PC-9 (cell line): ENCODE measurements at regions not wholly inside any gene's neighbourhood (a gene's known extent, or its start where the extent isn't known, plus 50 kb on each side); places are given as distances from the start of the nearest gene placed in this dataset.

Experiments used
- BruUV-seq: library from RNA; stranded (reverse); fragments of 400-500 nt; replicated peaks from 2 replicates; lab custom pipeline; 2021; lab: Mats Ljungman, UMichigan
- CTCF ChIA-PET: fragments of 300-600 bp; sonication (Branson Sonifier 250); formaldehyde crosslinking; loops from one replicate; lab custom pipeline; 2022; ENCODE audit warnings: antibody characterized with exemption; lab: Charles Lee
- POLR2A ChIA-PET: fragments of 300-600 bp; sonication (Branson Sonifier 250); formaldehyde crosslinking; loops from one replicate; lab custom pipeline; 2022; ENCODE audit warnings: antibody characterized with exemption; ENCODE audit not compliant: unreplicated experiment; lab: Charles Lee
- DNase-seq, 2 experiments: peaks; one replicate each; pipeline versions ENCODE4 v3.0.0 to v3.0.0-alpha.2; 2015 to 2022; ENCODE audit warnings: mixed read lengths in 1 of 2
- H2AFZ ChIP-seq: fragments of 200-600 bp; sonication (generic); 2 replicates; pipeline ENCODE4 v1.8.1; 2017; ENCODE audit warnings: antibody characterized with exemption
- H3F3A ChIP-seq: fragments of 200-600 bp; sonication (generic); 2 replicates; pipeline ENCODE4 v1.8.1; 2017; ENCODE audit warnings: antibody characterized with exemption, mild to moderate bottlenecking, low read depth; ENCODE audit not compliant: insufficient read depth
- H3K27ac ChIP-seq: fragments of 200-600 bp; sonication (generic); 2 replicates; pipeline ENCODE4 v1.6.1; 2016; ENCODE audit warnings: mixed run types
- H3K27me3 ChIP-seq: fragments of 200-600 bp; sonication (generic); 2 replicates; pipeline ENCODE4 v1.6.1; 2016; ENCODE audit warnings: low read depth, mixed run types; ENCODE audit not compliant: insufficient read depth
- H3K36me3 ChIP-seq: fragments of 200-600 bp; sonication (generic); 2 replicates; pipeline ENCODE4 v1.6.1; 2016; ENCODE audit warnings: low read depth, mixed run types
- H3K4me1 ChIP-seq: fragments of 200-600 bp; sonication (generic); replicated peaks from 2 replicates; pipeline ENCODE4 v1.6.1; 2016; ENCODE audit warnings: mixed run types; ENCODE audit not compliant: insufficient read depth
- H3K4me2 ChIP-seq: fragments of 200-600 bp; sonication (generic); 2 replicates; pipeline ENCODE4 v1.6.1; 2017; ENCODE audit warnings: mixed run types
- H3K4me3 ChIP-seq: fragments of 200-600 bp; sonication (generic); 2 replicates; pipeline ENCODE4 v1.6.1; 2016; ENCODE audit warnings: mixed run types
- H3K79me2 ChIP-seq: fragments of 200-600 bp; sonication (generic); 2 replicates; pipeline ENCODE4 v1.6.1; 2017; ENCODE audit warnings: low read depth, mixed run types
- H3K9me2 ChIP-seq: fragments of 200-600 bp; sonication (generic); 2 replicates; pipeline ENCODE4 v1.8.1; 2017; ENCODE audit warnings: mild to moderate bottlenecking; ENCODE audit not compliant: insufficient read depth
- H3K9me3 ChIP-seq: fragments of 200-600 bp; sonication (generic); 2 replicates; pipeline ENCODE4 v1.8.1; 2016; ENCODE audit warnings: low read depth; ENCODE audit not compliant: insufficient read depth
- H4K20me1 ChIP-seq: fragments of 200-600 bp; sonication (generic); 2 replicates; pipeline ENCODE4 v1.8.1; 2017; ENCODE audit not compliant: insufficient read depth
- CTCF ChIP-seq: fragments of 200-600 bp; sonication (generic); conservative IDR thresholded peaks from 2 replicates; pipeline ENCODE4 v1.6.1; 2017; ENCODE audit warnings: mixed run types, antibody characterized with exemption, mild to moderate bottlenecking, moderate library complexity
- EZH2 ChIP-seq: fragments of 200-600 bp; sonication (generic); IDR thresholded peaks from 2 replicates; pipeline ENCODE4 v1.8.0; 2017; ENCODE audit warnings: antibody characterized with exemption, low read depth
- intact Hi-C: fragments of 100-400 bp; cut with micrococcal nuclease; formaldehyde crosslinking; loops from one replicate; pipeline ENCODE4 v1.10.0; 2022; ENCODE audit not compliant: unreplicated experiment

- Histone ChIP-seq H3K27me3 (no peaks in the 10 kb centered on the region), H3K4me3 (no peak overlapping the region), H3F3A (no peaks in the 10 kb centered on the region), H3K36me3 (no peaks in the 10 kb centered on the region), H3K9me3 (no peaks in the 10 kb centered on the region), H3K27ac (no peak overlapping the region), H3K4me1 (no peaks in the 10 kb centered on the region), H2AFZ (no peak overlapping the region), H3K9me2 (no peaks in the 10 kb centered on the region), H3K4me2 (no peak overlapping the region), H3K79me2 (no peaks in the 10 kb centered on the region), H4K20me1 (no peaks in the 10 kb centered on the region)
- CTCF ChIA-PET, result no interaction called here
- POLR2A ChIA-PET, result no interaction called here
- TF ChIP-seq EZH2 (no peak), CTCF (no peak)
- no TSS peak for BruUV-seq
- intact Hi-C loops, result no loop called here
- no peak for DNase-seq
Observed at GRCh38 chr2:186229265-186229664, 256.8 kb upstream of the ZC3H15 start.

- ChIA-PET CTCF (interaction anchor here (0.6 kb wide), 1 partner anchor 210 kb away, joined by 5 read pairs; no protein-coding TSS in a partner anchor), POLR2A (interaction anchor here (0.6 kb wide), 1 partner anchor 1077 kb away, joined by 8 read pairs; no protein-coding TSS in a partner anchor)
- no peaks in the 10 kb centered on the region for H3K36me3 ChIP-seq
- H3K79me2 ChIP-seq, result no peaks in the 10 kb centered on the region
- no peak overlapping the region for H2AFZ ChIP-seq
- no peaks in the 10 kb centered on the region for H3K9me2 ChIP-seq
- TF ChIP-seq CTCF, result no peak
- H3F3A ChIP-seq, result no peaks in the 10 kb centered on the region
- intact Hi-C loops, result no loop called here
- no peak overlapping the region for H3K27ac ChIP-seq
- no peaks in the 10 kb centered on the region for H3K27me3 ChIP-seq
- no peak for DNase-seq
- H3K4me1 ChIP-seq, result no peaks in the 10 kb centered on the region
- no TSS peak for BruUV-seq
- H4K20me1 ChIP-seq, result no peaks in the 10 kb centered on the region
- H3K4me2 ChIP-seq, result no peak overlapping the region
- H3K4me3 ChIP-seq, result no peak overlapping the region
- H3K9me3 ChIP-seq, result no peaks in the 10 kb centered on the region
Observed at GRCh38 chr2:186241874-186242273, 244.2 kb upstream of the ZC3H15 start.

DNA sequence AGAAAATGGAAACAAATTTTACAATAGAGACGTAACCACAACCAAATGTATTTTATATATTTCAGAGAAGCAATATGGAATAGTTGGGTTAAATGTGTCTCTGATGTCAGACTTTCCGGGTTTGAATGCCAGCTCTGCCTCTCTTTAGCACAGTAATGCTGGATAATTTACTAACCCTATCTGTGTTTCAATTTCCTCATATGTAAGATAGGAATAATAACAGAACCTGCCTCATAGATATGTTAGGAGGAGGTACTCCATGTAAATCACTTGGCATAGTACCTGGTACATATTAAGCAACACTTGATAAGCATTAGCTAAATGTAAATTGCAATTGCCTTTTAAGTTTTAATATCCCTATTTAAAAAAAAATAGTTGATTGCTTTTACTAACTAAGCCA is 231.3 kb upstream of the ZC3H15 start:
- Histone ChIP-seq H3K9me3 (no peaks in the 10 kb centered on the region), H3K4me2 (no peak overlapping the region), H3K27me3 (no peaks in the 10 kb centered on the region), H2AFZ (no peak overlapping the region), H4K20me1 (no peaks in the 10 kb centered on the region), H3K9me2 (no peaks in the 10 kb centered on the region), H3K4me3 (no peak overlapping the region), H3K36me3 (no peaks in the 10 kb centered on the region), H3K4me1 (no peaks in the 10 kb centered on the region), H3K79me2 (no peaks in the 10 kb centered on the region), H3F3A (no peaks in the 10 kb centered on the region), H3K27ac (no peak overlapping the region)
- BruUV-seq, result no TSS peak
- DNase-seq, result no peak
- CTCF ChIA-PET, result no interaction called here
- intact Hi-C loops, result loop anchor here (10.0 kb wide), 1 partner anchor 640 kb away; no protein-coding TSS in a partner anchor
- TF ChIP-seq CTCF (no peak), EZH2 (no peak)
- POLR2A ChIA-PET, result no interaction called here
